ENCODE measurements at regions not wholly inside any gene's neighbourhood (a gene's known extent, or its start where the extent isn't known, plus 50 kb on each side); places are given as distances from the start of the nearest gene placed in this dataset.

DNA sequence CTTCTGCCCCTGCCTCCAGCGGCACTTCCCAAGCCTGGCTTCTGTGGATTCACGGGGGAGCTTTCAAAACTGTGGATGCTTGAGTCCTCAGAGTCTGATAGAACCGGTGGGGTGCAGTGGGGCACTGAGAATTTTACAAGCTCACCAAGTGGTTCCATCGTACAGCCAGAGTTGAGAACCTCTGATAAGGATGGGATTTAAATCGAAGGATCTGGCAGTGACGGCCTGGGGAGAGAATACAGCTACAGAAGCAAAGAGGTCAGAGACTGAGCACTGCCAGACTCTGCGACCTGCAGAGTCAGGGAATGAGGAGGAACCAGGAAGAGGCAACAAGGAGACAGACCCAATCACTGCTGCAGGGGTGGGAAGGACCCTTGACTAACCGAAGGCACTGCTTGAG is 124.6 kb upstream of the BOD1 start:
- FAIRE-seq (no peak), DNase-seq (ENCODE audit: low read depth) (no peak)
- Histone ChIP-seq H3K27me3 (ENCODE audit: control insufficient read depth, insufficient read depth, low read length) (no peaks in the 10 kb centered on the region), H3K4me3 (ENCODE audit: low read depth, low read length) (no peak overlapping the region), H3K36me3 (ENCODE audit: control insufficient read depth, insufficient read depth, low read length) (no peaks in the 10 kb centered on the region)
- TF ChIP-seq, protein P1, sequence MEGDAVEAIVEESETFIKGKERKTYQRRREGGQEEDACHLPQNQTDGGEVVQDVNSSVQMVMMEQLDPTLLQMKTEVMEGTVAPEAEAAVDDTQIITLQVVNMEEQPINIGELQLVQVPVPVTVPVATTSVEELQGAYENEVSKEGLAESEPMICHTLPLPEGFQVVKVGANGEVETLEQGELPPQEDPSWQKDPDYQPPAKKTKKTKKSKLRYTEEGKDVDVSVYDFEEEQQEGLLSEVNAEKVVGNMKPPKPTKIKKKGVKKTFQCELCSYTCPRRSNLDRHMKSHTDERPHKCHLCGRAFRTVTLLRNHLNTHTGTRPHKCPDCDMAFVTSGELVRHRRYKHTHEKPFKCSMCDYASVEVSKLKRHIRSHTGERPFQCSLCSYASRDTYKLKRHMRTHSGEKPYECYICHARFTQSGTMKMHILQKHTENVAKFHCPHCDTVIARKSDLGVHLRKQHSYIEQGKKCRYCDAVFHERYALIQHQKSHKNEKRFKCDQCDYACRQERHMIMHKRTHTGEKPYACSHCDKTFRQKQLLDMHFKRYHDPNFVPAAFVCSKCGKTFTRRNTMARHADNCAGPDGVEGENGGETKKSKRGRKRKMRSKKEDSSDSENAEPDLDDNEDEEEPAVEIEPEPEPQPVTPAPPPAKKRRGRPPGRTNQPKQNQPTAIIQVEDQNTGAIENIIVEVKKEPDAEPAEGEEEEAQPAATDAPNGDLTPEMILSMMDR (IDR thresholded peaks at IDR 0.05; ENCODE audit: insufficient read depth, low read length, severe bottlenecking) = no peak

DNA sequence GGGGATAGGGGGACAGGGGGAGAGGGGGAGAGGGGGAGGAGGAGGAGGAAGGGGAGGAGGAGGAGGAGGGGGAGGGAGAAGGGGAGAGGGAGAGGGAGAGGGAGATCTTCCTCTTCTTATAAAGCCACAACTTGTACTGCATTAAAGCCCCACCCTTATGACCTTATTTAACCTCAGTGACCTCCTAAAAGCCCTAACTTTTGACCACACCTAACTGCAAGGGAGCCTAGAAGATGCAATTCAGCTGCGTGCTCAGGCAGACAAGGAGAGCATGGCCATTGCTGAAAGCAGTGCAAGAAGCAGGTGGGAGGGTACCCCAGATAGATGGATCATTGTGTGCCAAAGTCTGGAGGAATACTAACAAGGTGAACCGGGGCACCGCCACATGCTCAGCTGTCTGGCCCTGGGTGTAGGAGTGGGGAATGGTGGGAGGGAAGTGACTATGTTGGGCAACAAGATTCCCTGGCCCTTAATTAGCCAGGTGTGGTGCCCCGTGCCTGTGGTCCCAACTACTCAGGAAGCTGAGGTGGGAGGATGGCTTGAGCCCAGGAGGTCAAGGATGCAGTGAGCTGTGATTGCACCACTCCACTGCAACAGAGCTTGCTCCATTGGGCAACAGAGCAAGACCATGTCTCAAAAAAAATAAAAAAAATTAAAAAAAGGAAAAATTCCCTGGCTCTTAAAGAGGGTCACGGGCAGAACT is 125.4 kb upstream of the BOD1 start:
- TF ChIP-seq, protein P1 (IDR thresholded peaks at IDR 0.05; ENCODE audit: insufficient read depth, low read length, severe bottlenecking) = no peak
- H3K4me3 ChIP-seq (ENCODE audit: low read depth, low read length) = no peak overlapping the region
- no peak for FAIRE-seq
- no peak for DNase-seq (ENCODE audit: low read depth)
- H3K36me3 ChIP-seq (ENCODE audit: control insufficient read depth, insufficient read depth, low read length) = no peaks in the 10 kb centered on the region
- no peaks in the 10 kb centered on the region for H3K27me3 ChIP-seq (ENCODE audit: control insufficient read depth, insufficient read depth, low read length)

DNA sequence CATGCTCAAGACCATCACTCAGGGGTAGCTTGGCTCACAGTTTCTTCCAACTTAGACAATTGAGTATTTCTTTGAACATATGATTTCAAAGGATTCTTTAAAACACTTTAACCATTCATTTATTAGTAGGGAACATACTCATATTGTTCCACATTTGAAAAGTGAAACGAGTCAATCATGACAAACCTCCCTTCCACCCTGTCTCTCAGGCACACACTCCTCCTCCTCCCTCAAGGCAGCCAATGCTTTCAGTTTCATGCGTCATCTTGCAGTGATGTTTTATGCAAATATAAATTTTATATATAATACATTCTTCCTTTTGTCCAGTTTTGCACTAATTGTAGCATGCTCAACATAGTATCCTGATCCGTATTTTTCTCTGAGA is 126.0 kb upstream of the BOD1 start:
- Histone ChIP-seq H3K36me3 (ENCODE audit: control insufficient read depth, insufficient read depth, low read length) (no peaks in the 10 kb centered on the region), H3K27me3 (ENCODE audit: control insufficient read depth, insufficient read depth, low read length) (no peaks in the 10 kb centered on the region), H3K4me3 (ENCODE audit: low read depth, low read length) (no peak overlapping the region)
- FAIRE-seq (no peak), DNase-seq (ENCODE audit: low read depth) (no peak)
- TF ChIP-seq, protein P1 (IDR thresholded peaks at IDR 0.05; ENCODE audit: insufficient read depth, low read length, severe bottlenecking) = no peak

DNA sequence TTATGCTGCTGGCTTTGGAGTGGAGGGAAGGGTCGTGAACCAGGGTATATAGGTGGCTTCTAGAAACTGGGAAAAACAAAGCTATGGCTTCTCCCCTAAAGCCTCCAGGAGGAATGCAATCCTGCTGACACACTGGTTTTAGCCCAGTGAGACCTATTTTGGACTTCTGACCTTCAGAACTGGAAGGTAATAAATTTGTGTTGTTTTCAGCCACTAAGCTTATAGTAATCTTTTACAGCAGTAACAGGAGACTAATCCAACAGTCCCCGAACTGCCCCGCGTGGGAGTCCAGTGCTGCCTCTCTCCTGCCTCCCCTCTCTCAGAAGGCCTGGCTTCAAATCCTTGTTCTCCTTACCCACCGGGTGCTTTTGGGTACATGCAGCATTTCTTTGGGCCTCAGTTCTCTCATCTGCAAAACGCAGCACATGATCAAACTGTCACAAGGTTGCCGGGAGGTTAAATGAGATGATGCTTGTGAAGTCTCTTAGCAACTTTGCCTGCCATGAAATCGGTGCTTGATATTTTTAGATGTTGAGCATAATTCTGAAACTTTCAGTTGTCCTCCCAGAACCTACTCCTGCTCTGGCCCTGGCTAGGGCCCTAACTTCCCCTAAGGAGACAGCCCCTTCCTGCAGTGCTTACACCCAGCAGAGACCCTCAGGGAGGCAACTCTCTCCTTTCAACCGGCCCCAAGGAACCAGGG is 127.3 kb upstream of the BOD1 start:
- Histone ChIP-seq H3K36me3 (ENCODE audit: control insufficient read depth, insufficient read depth, low read length) (no peaks in the 10 kb centered on the region), H3K27me3 (ENCODE audit: control insufficient read depth, insufficient read depth, low read length) (no peaks in the 10 kb centered on the region), H3K4me3 (ENCODE audit: low read depth, low read length) (no peak overlapping the region)
- DNase-seq (ENCODE audit: low read depth) = no peak
- FAIRE-seq = no peak
- TF ChIP-seq, protein P1 (IDR thresholded peaks at IDR 0.05; ENCODE audit: insufficient read depth, low read length, severe bottlenecking) = no peak

DNA sequence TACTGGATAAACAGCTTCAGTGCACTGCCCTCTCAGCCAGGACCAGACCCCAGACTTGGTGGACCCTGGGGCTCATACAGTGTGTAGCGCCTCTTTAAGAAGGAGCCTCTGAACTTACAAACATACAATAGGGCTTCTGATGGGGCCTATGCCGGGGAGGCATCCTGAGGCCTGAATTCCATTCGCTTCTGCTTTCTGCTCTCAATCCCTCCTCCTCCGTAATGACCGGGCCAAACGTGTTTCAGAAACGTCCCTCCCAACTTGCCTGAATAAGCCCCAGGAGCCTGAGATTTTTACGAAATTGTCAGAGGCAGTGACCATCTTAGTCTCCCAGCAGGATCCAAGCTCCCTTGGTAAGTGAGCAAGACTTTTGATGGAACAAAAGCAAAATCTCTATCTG is 128.1 kb upstream of the BOD1 start:
- FAIRE-seq (no peak), DNase-seq (ENCODE audit: low read depth) (no peak)
- Histone ChIP-seq H3K27me3 (ENCODE audit: control insufficient read depth, insufficient read depth, low read length) (no peaks in the 10 kb centered on the region), H3K36me3 (ENCODE audit: control insufficient read depth, insufficient read depth, low read length) (no peaks in the 10 kb centered on the region), H3K4me3 (ENCODE audit: low read depth, low read length) (no peak overlapping the region)
- TF ChIP-seq, protein P1 (IDR thresholded peaks at IDR 0.05; ENCODE audit: insufficient read depth, low read length, severe bottlenecking) = no peak
